ENCODE measurements at regions not wholly inside any gene's neighbourhood (a gene's known extent, or its start where the extent isn't known, plus 50 kb on each side); places are given as distances from the start of the nearest gene placed in this dataset.

DNA sequence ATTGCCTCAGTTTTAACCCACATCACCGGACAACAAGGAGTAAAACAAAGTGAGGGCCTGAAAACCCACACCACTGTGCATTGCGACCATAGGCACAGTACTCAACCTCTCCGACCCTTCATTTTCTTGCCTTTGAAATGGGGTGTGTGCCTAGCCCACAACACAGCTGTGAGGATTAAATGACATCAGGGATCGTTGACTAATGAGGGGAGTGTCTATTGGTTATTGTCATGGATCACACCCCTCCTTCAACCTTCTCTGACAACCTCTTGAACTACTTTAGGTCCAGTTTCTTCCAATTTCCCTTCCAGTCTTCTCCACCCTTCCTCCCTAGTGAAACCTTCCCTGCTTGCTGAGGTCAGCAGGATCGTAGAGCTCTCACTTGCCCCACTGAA, 89.5 kb downstream of the HES1 start:
- TF ChIP-seq, protein P1, sequence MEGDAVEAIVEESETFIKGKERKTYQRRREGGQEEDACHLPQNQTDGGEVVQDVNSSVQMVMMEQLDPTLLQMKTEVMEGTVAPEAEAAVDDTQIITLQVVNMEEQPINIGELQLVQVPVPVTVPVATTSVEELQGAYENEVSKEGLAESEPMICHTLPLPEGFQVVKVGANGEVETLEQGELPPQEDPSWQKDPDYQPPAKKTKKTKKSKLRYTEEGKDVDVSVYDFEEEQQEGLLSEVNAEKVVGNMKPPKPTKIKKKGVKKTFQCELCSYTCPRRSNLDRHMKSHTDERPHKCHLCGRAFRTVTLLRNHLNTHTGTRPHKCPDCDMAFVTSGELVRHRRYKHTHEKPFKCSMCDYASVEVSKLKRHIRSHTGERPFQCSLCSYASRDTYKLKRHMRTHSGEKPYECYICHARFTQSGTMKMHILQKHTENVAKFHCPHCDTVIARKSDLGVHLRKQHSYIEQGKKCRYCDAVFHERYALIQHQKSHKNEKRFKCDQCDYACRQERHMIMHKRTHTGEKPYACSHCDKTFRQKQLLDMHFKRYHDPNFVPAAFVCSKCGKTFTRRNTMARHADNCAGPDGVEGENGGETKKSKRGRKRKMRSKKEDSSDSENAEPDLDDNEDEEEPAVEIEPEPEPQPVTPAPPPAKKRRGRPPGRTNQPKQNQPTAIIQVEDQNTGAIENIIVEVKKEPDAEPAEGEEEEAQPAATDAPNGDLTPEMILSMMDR (IDR thresholded peaks at IDR 0.05), result no peak
- TF ChIP-seq POLR2A (IDR thresholded peaks at IDR 0.05), result no peak
